Epithelial cell of esophagus (primary cell): ENCODE measurements at regions not wholly inside any gene's neighbourhood (a gene's known extent, or its start where the extent isn't known, plus 50 kb on each side); places are given as distances from the start of the nearest gene placed in this dataset.

ENCODE experiments used
- DNase-seq: peaks from one replicate; pipeline ENCODE4 v3.0.0; 2010; ENCODE audit warnings: low read depth
- H3K4me3 ChIP-seq: 2 replicates; pipeline ENCODE4 v1.5.1; 2011; ENCODE audit warnings: mild to moderate bottlenecking, low read length, control low read depth
- TF ChIP-seq, protein P1 (sequence below): IDR thresholded peaks from 2 replicates; pipeline ENCODE4 v1.5.1; 2011; ENCODE audit warnings: low read depth, mild to moderate bottlenecking, low read length, control low read depth, inconsistent platforms; ENCODE audit not compliant: insufficient read depth; ENCODE audit errors: missing control alignments

GRCh38 chr9:26723486-26723885 lies 169.1 kb downstream of the CAAP1 start:
- no peak overlapping the region for H3K4me3 ChIP-seq
- peak; percentile 66 for DNase-seq
- TF ChIP-seq, protein P1, sequence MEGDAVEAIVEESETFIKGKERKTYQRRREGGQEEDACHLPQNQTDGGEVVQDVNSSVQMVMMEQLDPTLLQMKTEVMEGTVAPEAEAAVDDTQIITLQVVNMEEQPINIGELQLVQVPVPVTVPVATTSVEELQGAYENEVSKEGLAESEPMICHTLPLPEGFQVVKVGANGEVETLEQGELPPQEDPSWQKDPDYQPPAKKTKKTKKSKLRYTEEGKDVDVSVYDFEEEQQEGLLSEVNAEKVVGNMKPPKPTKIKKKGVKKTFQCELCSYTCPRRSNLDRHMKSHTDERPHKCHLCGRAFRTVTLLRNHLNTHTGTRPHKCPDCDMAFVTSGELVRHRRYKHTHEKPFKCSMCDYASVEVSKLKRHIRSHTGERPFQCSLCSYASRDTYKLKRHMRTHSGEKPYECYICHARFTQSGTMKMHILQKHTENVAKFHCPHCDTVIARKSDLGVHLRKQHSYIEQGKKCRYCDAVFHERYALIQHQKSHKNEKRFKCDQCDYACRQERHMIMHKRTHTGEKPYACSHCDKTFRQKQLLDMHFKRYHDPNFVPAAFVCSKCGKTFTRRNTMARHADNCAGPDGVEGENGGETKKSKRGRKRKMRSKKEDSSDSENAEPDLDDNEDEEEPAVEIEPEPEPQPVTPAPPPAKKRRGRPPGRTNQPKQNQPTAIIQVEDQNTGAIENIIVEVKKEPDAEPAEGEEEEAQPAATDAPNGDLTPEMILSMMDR, result peak; percentile 54

- no peak for DNase-seq
- no peak overlapping the region for H3K4me3 ChIP-seq
- TF ChIP-seq, protein P1, result no peak
These were observed 169.8 kb downstream of the CAAP1 start for GRCh38 chr9:26722755-26723154.

DNA sequence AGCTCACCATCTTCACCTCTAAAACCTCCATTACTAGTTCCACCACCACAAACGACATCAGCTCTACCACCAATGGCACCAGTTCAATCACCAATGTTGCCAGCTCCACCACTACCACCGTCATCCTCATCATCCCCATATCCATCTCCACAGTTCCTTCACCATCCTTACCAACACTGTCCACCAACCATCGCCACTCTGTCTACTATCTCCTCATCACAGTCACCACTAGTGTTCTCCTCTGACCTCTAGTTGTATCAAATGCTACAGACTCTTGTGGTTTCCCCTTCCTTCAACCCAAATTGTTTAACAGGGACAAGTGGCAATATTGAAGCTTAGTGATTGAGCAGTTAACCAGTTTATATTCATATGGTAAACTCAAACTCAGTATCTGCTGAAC lies 182.6 kb downstream of the CAAP1 start:
- H3K4me3 ChIP-seq, result no peak overlapping the region
- no peak for DNase-seq
- TF ChIP-seq, protein P1, result no peak

- peak; percentile 22 for DNase-seq
- TF ChIP-seq, protein P1, result no peak
- H3K4me3 ChIP-seq, result no peak overlapping the region
These were observed 186.4 kb downstream of the CAAP1 start for GRCh38 chr9:26706223-26706622.

DNA sequence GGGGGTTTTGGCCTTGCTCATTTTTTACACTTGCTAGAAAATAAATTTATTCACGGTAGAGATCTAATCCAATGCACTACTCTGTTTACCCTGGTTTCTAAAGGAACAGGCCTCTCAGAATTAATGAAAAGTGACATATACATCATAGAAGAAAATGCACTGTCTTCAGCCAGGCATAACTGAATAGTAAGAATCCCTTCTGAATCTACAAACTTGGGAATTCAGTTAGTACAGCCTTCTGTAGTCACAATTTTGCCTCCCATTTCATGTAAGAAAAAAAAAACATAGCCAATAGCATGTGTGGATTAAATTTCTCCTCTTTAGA lies 197.3 kb downstream of the CAAP1 start:
- TF ChIP-seq, protein P1, result no peak
- DNase-seq, result no peak
- no peak overlapping the region for H3K4me3 ChIP-seq

GRCh38 chr9:26694381-26695297 lies 198.0 kb downstream of the CAAP1 start:
- H3K4me3 ChIP-seq, result no peak overlapping the region
- TF ChIP-seq, protein P1, result no peak

DNA sequence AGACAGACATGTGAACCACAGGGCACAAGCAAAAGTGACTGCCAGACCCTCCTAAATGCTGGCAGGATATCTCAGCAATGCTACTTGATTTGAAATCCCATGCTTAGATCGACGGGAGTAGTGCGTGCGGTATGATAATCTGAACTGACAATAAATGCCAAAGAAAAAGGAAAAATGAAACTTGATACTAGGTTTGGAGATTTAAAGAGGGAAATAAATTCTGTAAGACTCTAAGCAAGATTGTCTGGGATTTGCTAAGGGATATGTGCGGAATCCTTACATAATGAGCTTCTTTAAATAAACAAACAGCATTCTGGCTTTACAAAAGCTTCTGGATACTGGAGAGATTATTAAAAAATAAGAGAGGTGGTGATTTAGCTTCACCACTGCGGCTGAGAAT lies 203.6 kb downstream of the CAAP1 start:
- TF ChIP-seq, protein P1, result no peak
- no peak for DNase-seq
- no peak overlapping the region for H3K4me3 ChIP-seq

More at GRCh38 chr9:26694381-26695297, 198.0 kb downstream of the CAAP1 start:
- DNase-seq, result no peak
